ENCODE measurements at regions not wholly inside any gene's neighbourhood (a gene's known extent, or its start where the extent isn't known, plus 50 kb on each side); places are given as distances from the start of the nearest gene placed in this dataset.

- Histone ChIP-seq H3F3A (ENCODE audit: insufficient read depth, low read length) (no peaks in the 10 kb centered on the region), H3K9me2 (ENCODE audit: low read depth, low read length) (no peaks in the 10 kb centered on the region), H4K20me1 (ENCODE audit: insufficient read depth, low read length) (no peaks in the 10 kb centered on the region), H3K27ac (ENCODE audit: low read depth, low read length, poor library complexity, severe bottlenecking) (no peak overlapping the region), H3K4me2 (ENCODE audit: low read length) (no peak overlapping the region), H3K79me2 (ENCODE audit: insufficient read depth, low read length) (no peaks in the 10 kb centered on the region), H3K9ac (ENCODE audit: low read length) (no peak overlapping the region), H3K9me3 (ENCODE audit: low read length) (no peaks in the 10 kb centered on the region), H3K27me3 (ENCODE audit: insufficient read depth, low read length) (no peaks in the 10 kb centered on the region), H3K4me1 (ENCODE audit: insufficient read depth, low read length, severe bottlenecking) (no peaks in the 10 kb centered on the region), H2AFZ (ENCODE audit: low read length) (no peak overlapping the region), H3K4me3 (ENCODE audit: low read depth, low read length, poor library complexity, severe bottlenecking) (no peak overlapping the region), H3K36me3 (ENCODE audit: insufficient read depth, low read length) (no peaks in the 10 kb centered on the region)
- TF ChIP-seq EZH2 (IDR thresholded peaks at IDR 0.05; ENCODE audit: borderline replicate concordance, low read length) = no peak
Observed at GRCh38 chr9:74117731-74118130, 379.4 kb upstream of the RORB start.

- H2AFZ ChIP-seq (ENCODE audit: low read length) = no peak overlapping the region
Observed at GRCh38 chr9:74120061-74120460, 377.1 kb upstream of the RORB start.

GRCh38 chr9:74120470-74120869, 376.7 kb upstream of the RORB start:
- Histone ChIP-seq H3F3A (ENCODE audit: insufficient read depth, low read length) (no peaks in the 10 kb centered on the region), H3K9ac (ENCODE audit: low read length) (no peak overlapping the region), H3K36me3 (ENCODE audit: insufficient read depth, low read length) (no peaks in the 10 kb centered on the region), H3K4me1 (ENCODE audit: insufficient read depth, low read length, severe bottlenecking) (no peaks in the 10 kb centered on the region), H4K20me1 (ENCODE audit: insufficient read depth, low read length) (no peaks in the 10 kb centered on the region), H3K9me2 (ENCODE audit: low read depth, low read length) (no peaks in the 10 kb centered on the region), H3K4me3 (ENCODE audit: low read depth, low read length, poor library complexity, severe bottlenecking) (no peak overlapping the region), H2AFZ (ENCODE audit: low read length) (no peak overlapping the region), H3K79me2 (ENCODE audit: insufficient read depth, low read length) (no peaks in the 10 kb centered on the region), H3K27me3 (ENCODE audit: insufficient read depth, low read length) (no peaks in the 10 kb centered on the region), H3K27ac (ENCODE audit: low read depth, low read length, poor library complexity, severe bottlenecking) (no peak overlapping the region), H3K4me2 (ENCODE audit: low read length) (no peak overlapping the region), H3K9me3 (ENCODE audit: low read length) (no peaks in the 10 kb centered on the region)
- TF ChIP-seq, protein P1, sequence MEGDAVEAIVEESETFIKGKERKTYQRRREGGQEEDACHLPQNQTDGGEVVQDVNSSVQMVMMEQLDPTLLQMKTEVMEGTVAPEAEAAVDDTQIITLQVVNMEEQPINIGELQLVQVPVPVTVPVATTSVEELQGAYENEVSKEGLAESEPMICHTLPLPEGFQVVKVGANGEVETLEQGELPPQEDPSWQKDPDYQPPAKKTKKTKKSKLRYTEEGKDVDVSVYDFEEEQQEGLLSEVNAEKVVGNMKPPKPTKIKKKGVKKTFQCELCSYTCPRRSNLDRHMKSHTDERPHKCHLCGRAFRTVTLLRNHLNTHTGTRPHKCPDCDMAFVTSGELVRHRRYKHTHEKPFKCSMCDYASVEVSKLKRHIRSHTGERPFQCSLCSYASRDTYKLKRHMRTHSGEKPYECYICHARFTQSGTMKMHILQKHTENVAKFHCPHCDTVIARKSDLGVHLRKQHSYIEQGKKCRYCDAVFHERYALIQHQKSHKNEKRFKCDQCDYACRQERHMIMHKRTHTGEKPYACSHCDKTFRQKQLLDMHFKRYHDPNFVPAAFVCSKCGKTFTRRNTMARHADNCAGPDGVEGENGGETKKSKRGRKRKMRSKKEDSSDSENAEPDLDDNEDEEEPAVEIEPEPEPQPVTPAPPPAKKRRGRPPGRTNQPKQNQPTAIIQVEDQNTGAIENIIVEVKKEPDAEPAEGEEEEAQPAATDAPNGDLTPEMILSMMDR (IDR thresholded peaks at IDR 0.05; ENCODE audit: low read length) = no peak
- no peak for TF ChIP-seq EZH2 (IDR thresholded peaks at IDR 0.05; ENCODE audit: borderline replicate concordance, low read length)

More at GRCh38 chr9:74120061-74120460, 377.1 kb upstream of the RORB start:
- H3K79me2 ChIP-seq (ENCODE audit: insufficient read depth, low read length) = no peaks in the 10 kb centered on the region
- TF ChIP-seq, protein P1 (IDR thresholded peaks at IDR 0.05; ENCODE audit: low read length) = no peak
- TF ChIP-seq EZH2 (IDR thresholded peaks at IDR 0.05; ENCODE audit: borderline replicate concordance, low read length) = no peak
- H3K9me3 ChIP-seq (ENCODE audit: low read length) = no peaks in the 10 kb centered on the region
- H3K27me3 ChIP-seq (ENCODE audit: insufficient read depth, low read length) = no peaks in the 10 kb centered on the region
- H4K20me1 ChIP-seq (ENCODE audit: insufficient read depth, low read length) = no peaks in the 10 kb centered on the region
- no peak overlapping the region for H3K27ac ChIP-seq (ENCODE audit: low read depth, low read length, poor library complexity, severe bottlenecking)
- no peaks in the 10 kb centered on the region for H3K9me2 ChIP-seq (ENCODE audit: low read depth, low read length)
- H3K4me3 ChIP-seq (ENCODE audit: low read depth, low read length, poor library complexity, severe bottlenecking) = no peak overlapping the region
- no peaks in the 10 kb centered on the region for H3K4me1 ChIP-seq (ENCODE audit: insufficient read depth, low read length, severe bottlenecking)
- no peaks in the 10 kb centered on the region for H3F3A ChIP-seq (ENCODE audit: insufficient read depth, low read length)
- H3K36me3 ChIP-seq (ENCODE audit: insufficient read depth, low read length) = no peaks in the 10 kb centered on the region
- no peak overlapping the region for H3K9ac ChIP-seq (ENCODE audit: low read length)
- no peak overlapping the region for H3K4me2 ChIP-seq (ENCODE audit: low read length)

DNA sequence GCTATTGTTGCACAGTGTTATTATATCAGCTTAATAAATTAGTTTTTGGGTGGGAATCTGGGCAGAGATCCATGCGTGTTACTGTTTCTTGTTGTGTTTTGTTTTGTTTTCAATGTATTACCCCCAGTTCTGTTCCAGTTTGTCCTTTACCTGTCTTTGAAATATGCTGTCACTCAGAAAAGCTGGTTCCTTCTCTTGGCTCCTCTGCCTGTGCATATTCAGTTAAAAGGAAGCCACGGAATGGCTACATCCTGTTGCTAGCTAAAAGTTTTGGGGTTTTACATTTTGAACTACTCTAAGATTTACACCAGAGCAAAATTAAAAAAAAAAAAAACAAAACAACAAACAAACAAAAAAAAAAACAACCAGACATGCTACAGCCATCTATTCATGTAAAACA, 374.9 kb upstream of the RORB start:
- Histone ChIP-seq H3F3A (ENCODE audit: insufficient read depth, low read length) (no peaks in the 10 kb centered on the region), H3K9me2 (ENCODE audit: low read depth, low read length) (no peaks in the 10 kb centered on the region), H3K4me1 (ENCODE audit: insufficient read depth, low read length, severe bottlenecking) (no peaks in the 10 kb centered on the region), H3K79me2 (ENCODE audit: insufficient read depth, low read length) (no peaks in the 10 kb centered on the region), H3K9ac (ENCODE audit: low read length) (no peak overlapping the region), H3K36me3 (ENCODE audit: insufficient read depth, low read length) (no peaks in the 10 kb centered on the region), H3K9me3 (ENCODE audit: low read length) (no peaks in the 10 kb centered on the region), H3K27ac (ENCODE audit: low read depth, low read length, poor library complexity, severe bottlenecking) (no peak overlapping the region), H3K4me3 (ENCODE audit: low read depth, low read length, poor library complexity, severe bottlenecking) (no peak overlapping the region), H4K20me1 (ENCODE audit: insufficient read depth, low read length) (no peaks in the 10 kb centered on the region), H3K4me2 (ENCODE audit: low read length) (no peak overlapping the region), H2AFZ (ENCODE audit: low read length) (no peak overlapping the region), H3K27me3 (ENCODE audit: insufficient read depth, low read length) (no peaks in the 10 kb centered on the region)
- TF ChIP-seq, protein P1 (IDR thresholded peaks at IDR 0.05; ENCODE audit: low read length) = no peak
- TF ChIP-seq EZH2 (IDR thresholded peaks at IDR 0.05; ENCODE audit: borderline replicate concordance, low read length) = no peak
